ENCODE measurements at regions not wholly inside any gene's neighbourhood (a gene's known extent, or its start where the extent isn't known, plus 50 kb on each side); places are given as distances from the start of the nearest gene placed in this dataset.

DNA sequence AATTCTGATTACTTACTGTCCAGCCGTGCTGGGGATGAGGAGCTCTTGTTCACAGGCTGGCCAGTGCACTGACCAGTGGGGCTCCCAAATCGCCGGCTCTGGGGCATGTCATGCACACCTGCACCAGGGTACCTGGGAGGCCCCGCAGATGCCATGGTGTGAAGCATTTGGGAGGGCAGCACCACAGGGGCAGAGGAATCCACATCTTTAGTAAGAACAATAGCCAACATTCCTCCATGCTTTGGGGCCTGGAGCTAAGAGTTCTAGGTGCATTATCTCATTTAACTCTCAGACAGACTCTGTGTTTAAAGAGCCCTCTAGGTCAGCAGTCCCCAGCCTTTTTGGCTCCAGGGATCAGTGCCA is 104.2 kb downstream of the ACKR3 start:
- DNase-seq (ENCODE audit: low spot score): no peak

DNA sequence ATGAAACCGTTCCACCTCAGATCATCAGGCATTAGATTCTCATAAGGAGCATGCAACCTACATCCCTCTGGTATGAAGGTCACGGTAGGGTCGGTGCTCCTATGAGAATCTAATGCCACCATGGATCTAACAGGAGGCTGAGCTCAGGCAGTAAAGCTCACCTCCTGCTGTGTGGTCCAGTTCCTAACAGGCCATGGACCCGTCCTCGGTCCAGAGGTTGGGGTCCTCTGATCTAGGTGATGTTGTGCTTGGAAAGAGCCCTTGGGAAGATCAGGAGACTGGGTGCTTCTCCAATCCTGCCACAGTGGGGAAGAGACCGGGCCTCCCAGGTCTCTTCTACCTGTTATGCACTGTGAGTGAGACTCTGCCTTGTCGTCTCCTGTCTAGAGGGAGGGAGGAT is 104.6 kb downstream of the ACKR3 start:
- DNase-seq (ENCODE audit: low spot score): no peak

- DNase-seq (ENCODE audit: low spot score): no peak
These were observed 105.0 kb downstream of the ACKR3 start for GRCh38 chr2:236674646-236675045.

GRCh38 chr2:236675051-236675450 is 105.4 kb downstream of the ACKR3 start:
- no peak for DNase-seq (ENCODE audit: low spot score)

- no peak for DNase-seq (ENCODE audit: low spot score)
These were observed 105.9 kb downstream of the ACKR3 start for GRCh38 chr2:236675526-236675925.

GRCh38 chr2:236676136-236676873 is 106.7 kb downstream of the ACKR3 start:
- DNase-seq (ENCODE audit: low spot score): no peak

DNA sequence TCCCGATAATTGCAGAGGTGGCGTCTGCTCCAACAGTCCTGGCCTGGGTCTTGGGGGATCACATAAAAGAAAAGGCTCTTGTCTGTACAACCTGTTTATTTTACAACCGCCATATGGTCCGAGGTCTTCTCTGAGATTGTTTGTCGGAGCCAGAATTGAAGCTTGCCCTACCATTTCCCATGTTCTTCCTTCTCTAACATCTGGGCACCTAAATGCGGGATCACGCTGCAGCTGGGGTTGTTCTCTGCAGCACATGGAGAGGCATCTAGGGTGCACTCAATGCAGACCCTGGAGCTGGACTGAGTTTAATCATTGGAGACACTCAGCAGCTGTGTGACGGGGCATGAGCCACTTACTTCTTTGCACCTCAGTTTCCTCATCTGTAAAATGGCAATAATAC is 107.7 kb downstream of the ACKR3 start:
- no peak for DNase-seq (ENCODE audit: low spot score)

- no peak for DNase-seq (ENCODE audit: low spot score)
These were observed 108.8 kb downstream of the ACKR3 start for GRCh38 chr2:236678307-236678975.

- DNase-seq (ENCODE audit: low spot score): no peak
These were observed 110.5 kb downstream of the ACKR3 start for GRCh38 chr2:236679884-236680860.

GRCh38 chr2:236682651-236683422 is 113.2 kb downstream of the ACKR3 start:
- no peak for DNase-seq (ENCODE audit: low spot score)

DNA sequence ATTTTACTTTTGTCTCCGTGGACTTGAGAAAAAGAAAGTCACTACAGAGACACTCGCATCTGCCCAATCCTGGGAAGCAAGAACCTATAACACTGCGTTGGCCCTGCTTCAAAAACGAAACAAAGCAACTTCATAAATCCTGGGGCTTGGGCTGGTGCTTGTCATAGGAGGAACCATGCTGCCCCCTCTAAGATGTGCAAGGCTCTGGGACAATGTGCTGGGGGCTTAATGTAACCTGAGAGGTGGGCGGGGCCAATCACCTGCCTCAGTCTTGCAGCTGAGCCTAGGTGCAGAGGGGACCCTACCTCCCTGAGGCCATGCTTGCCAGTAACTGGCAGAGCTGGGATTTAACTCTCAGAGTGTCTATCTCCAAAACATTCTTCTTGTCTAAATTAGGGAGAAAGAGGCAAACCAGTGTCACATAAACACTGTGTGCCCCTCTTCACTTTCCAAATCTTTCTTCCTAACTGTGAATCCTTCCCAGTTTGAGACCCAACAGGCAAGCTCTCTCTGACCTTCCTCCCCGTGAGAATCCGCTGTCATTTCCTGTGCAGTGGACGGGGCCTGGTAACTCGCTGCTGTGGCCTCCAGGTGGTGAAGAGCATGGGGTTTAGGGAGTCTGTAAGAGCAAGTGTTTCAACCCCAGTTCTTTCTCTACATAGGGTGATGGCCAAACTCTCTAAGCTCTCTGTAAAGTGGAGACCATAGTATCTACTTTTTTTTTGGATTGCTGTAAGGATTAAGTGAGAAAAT is 115.1 kb downstream of the ACKR3 start:
- DNase-seq (ENCODE audit: low spot score): no peak

DNA sequence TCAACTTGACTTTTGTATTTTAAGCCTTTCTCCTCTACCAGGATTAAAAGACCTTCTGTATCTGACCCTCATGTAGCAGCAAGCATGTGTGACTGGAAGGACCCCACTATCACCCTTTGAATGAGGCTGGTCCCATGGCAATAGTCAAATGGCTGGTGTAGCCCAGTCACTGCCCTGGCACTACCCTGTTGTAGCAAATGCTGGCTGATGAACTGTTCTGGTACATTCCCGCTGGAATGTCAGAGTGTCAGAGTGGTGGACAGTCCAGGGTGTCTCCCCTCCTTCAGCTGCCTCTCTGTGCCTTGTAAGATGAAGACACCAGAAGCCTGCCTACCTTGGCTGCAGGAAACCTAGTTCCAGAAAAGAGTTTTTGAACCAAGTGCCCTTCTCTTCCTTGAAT is 115.7 kb downstream of the ACKR3 start:
- no peak for DNase-seq (ENCODE audit: low spot score)

GRCh38 chr2:236685979-236686520 is 116.4 kb downstream of the ACKR3 start:
- DNase-seq (ENCODE audit: low spot score): no peak

DNA sequence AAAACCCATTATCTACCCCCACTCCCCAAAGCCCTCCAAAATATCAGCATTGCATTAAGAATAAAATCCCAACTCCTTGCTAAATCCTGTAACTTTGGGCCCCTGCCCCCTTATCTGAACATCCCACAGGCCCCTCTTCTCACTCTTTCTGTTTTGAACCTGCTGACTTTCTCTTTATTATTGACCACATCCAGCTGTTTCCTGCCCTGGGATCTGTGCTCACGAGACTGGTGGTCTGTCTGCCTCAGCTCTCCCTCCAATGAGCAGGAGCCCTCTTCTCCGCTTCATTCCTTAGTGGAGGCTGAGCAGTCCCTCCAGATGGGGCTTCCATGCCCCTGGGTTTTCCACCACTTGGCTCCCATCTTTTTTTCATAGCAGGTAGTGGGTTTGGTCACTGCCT is 116.9 kb downstream of the ACKR3 start:
- no peak for DNase-seq (ENCODE audit: low spot score)

- no peak for DNase-seq (ENCODE audit: low spot score)
These were observed 117.8 kb downstream of the ACKR3 start for GRCh38 chr2:236687296-236687965.

GRCh38 chr2:236688157-236688556 is 118.5 kb downstream of the ACKR3 start:
- no peak for DNase-seq (ENCODE audit: low spot score)

GRCh38 chr2:236688563-236689392 is 119.2 kb downstream of the ACKR3 start:
- no peak for DNase-seq (ENCODE audit: low spot score)

GRCh38 chr2:236689393-236689700 is 119.7 kb downstream of the ACKR3 start:
- DNase-seq (ENCODE audit: low spot score): no peak

DNA sequence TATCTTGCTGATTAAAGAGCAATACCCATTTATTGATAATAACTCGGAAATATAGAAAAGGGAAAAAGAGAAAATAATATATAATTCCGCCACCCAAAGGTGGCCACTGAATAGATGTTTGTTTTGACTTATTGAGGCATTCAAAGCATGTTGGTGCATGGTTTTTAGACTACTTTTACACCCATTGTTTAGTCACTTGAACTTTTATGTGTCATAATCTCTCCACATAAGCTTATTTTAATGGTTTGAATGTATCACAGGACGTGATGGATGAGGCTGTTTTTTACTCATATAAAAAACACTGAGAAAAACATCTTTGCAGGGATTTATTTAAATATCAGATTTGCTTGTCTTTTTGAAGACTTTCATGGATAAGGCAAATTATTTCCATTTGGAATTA is 120.4 kb downstream of the ACKR3 start:
- DNase-seq (ENCODE audit: low spot score): no peak

- no peak for DNase-seq (ENCODE audit: low spot score)
These were observed 121.1 kb downstream of the ACKR3 start for GRCh38 chr2:236690726-236691125.

Measured in kidney capillary endothelial cell (primary cell).